Choroid plexus epithelial cell (primary cell): ENCODE measurements at regions not wholly inside any gene's neighbourhood (a gene's known extent, or its start where the extent isn't known, plus 50 kb on each side); places are given as distances from the start of the nearest gene placed in this dataset.

Experiments
- DNase-seq: peaks from one replicate; pipeline ENCODE4 v3.0.0-alpha.2; 2010; ENCODE audit warnings: low read depth
- H3K4me3 ChIP-seq: 2 replicates; pipeline ENCODE4 v1.5.1; 2011; ENCODE audit warnings: low read depth, mild to moderate bottlenecking, control low read depth, low read length, moderate library complexity
- CTCF ChIP-seq: conservative IDR thresholded peaks from 2 replicates; pipeline ENCODE4 v1.5.1; 2011; ENCODE audit warnings: low read depth, mild to moderate bottlenecking, control low read depth, inconsistent platforms, low read length, moderate library complexity

DNA sequence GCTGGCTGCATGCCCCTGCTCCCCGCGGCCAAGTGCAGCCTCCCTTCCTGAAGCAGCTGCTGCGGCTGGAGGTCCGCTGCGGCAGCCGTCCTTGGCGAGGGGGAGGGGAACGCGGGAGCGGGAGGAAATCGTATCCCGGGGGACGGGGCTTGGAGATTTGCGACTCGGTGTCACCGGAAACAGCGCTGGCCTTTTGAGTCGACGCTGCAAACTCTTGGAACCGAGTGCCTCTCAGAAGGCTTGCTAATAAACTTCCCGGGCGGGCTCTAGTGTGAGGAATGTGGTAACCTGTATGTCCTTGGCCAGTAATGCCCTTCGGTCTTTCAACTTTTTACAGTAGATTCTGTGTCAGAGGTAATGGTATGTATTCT is 82.7 kb downstream of the PTPDC1 start:
- peak; percentile 28 for TF ChIP-seq CTCF
- DNase-seq: no peak
- peak overlapping the region; percentile 84 for H3K4me3 ChIP-seq

- peak overlapping the region; percentile 84 for H3K4me3 ChIP-seq
- no peak for DNase-seq
- no peak for TF ChIP-seq CTCF
These were observed 83.2 kb downstream of the PTPDC1 start for GRCh38 chr9:94167376-94167890.

DNA sequence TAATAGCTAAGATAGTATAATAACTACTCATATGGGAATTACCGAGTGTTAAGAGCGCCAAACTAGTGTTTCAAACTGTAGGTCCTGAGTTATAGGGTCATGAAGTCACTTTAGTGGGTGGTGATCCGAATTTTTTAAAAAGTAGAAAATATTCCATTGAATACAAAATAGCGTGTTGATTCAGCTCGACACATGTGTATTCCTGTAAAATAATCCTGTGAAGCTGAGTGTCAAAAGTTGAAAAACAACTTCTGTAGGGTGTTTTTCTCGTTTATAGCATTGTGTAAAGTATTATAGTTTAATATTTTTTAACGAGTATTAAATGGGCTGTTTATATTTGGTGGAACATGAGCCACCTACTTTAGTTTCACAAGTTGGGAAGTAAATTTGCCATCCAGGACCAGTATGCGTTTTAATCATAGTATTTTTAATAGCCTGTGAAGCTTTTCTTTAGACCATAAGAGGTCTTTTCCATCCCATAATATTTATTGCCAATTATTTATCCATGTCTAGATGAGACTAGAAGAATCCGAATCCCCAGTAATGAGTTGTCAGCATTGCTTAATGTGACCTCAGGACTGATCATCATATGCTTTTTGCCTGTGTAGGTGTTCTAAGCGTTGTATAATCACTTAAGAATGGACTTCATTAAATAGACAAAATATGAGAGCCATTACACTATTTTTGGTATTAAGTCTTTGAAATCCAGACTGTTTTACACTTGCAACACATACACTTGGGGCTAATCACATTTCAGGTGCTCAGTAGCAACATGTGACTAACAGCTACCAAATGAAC is 84.1 kb downstream of the PTPDC1 start:
- no peak for TF ChIP-seq CTCF
- peak; percentile 52 for DNase-seq
- peak overlapping the region; percentile 84 for H3K4me3 ChIP-seq

DNA sequence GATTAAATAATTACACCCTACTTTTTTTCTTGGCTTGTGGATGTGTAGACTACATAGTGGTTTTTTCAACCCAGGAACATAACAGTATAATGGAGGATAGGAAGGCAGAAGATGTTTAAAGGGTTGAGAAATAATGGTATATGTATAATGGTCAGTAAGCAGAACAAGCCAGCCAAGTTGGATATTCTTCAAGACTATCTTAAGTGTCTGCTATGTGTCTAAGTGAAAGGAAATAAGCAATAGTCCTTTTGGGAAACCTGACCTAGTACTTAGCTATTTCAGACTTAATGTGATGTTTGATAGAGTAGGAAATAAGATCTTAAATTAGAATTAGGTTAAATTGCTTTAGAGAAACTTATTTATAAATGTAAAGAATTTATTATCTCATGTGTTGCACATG is 85.7 kb downstream of the PTPDC1 start:
- H3K4me3 ChIP-seq: peak overlapping the region; percentile 84
- TF ChIP-seq CTCF: no peak
- no peak for DNase-seq

DNA sequence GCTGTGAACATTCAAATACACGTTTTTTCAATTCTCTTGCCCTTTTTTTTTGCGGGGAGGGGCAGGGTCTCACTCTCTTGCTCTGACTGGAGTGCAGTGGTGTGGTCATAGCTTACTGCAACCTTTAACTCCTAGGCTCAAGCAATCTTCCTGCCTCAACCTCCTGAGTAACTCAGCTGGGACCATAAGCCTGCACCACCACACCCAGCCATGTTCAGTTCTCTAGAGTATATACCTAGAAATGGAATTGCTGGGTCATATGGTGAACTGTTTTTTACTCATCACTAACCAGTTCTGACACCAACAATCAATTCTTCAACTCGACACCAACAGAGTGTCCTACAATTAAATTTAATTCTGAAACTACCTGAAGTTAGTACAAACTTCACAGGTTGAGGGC is 85.5 kb upstream of the ZNF169 start:
- DNase-seq: no peak
- H3K4me3 ChIP-seq: no peak overlapping the region
- TF ChIP-seq CTCF: no peak

GRCh38 chr9:94174164-94174563 is 84.9 kb upstream of the ZNF169 start:
- H3K4me3 ChIP-seq: no peak overlapping the region
- no peak for DNase-seq
- no peak for TF ChIP-seq CTCF

- no peak for DNase-seq
- no peak for TF ChIP-seq CTCF
- H3K4me3 ChIP-seq: no peak overlapping the region
These were observed 83.4 kb upstream of the ZNF169 start for GRCh38 chr9:94175669-94176068.
